ENCODE measurements at regions not wholly inside any gene's neighbourhood (a gene's known extent, or its start where the extent isn't known, plus 50 kb on each side); places are given as distances from the start of the nearest gene placed in this dataset.

DNA sequence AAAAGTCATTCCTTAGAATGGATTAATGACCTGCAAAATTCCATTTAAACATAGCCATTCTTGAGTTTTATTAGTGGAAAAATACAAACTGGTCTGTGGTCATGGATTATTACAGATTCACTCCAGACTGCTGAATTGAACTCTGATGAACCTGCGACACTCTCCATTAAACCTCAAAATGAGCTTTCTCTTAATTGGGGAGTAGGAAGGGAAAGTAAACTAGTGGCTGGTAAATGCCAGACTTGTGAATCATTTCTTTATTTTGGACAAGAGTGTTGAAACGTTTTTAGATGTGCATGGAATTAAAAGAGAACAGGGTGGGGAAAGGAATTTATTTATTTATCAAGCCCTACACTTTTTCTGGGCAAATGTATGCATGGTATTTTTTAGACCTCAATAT lies 321.2 kb upstream of the FANCL start (continued):
- TF ChIP-seq KDM5A (IDR thresholded peaks at IDR 0.05; ENCODE audit: low read length), result no peak
- no peak for TF ChIP-seq CEBPB (IDR thresholded peaks at IDR 0.05; ENCODE audit: low read depth, low read length)
- TF ChIP-seq ASH2L (IDR thresholded peaks at IDR 0.05; ENCODE audit: low read length), result no peak
- TF ChIP-seq SUZ12 (IDR thresholded peaks at IDR 0.05; ENCODE audit: low read length), result no peak
- TF ChIP-seq SIX5 (IDR thresholded peaks at IDR 0.05; ENCODE audit: low read depth, low read length), result no peak
- no peak for TF ChIP-seq CHD2 (IDR thresholded peaks at IDR 0.05; ENCODE audit: low read length)
- TF ChIP-seq TEAD4 (IDR thresholded peaks at IDR 0.05; ENCODE audit: low read depth, low read length), result no peak
